ENCODE measurements at regions not wholly inside any gene's neighbourhood (a gene's known extent, or its start where the extent isn't known, plus 50 kb on each side); places are given as distances from the start of the nearest gene placed in this dataset.

GRCh38 chr4:53932796-53933610 is 131.4 kb downstream of the CHIC2 start:
- TF ChIP-seq CTCF (IDR thresholded peaks at IDR 0.05) (no peak), POLR2AphosphoS5 (IDR thresholded peaks at IDR 0.05; ENCODE audit: low read depth, low read length) (no peak), SIN3A (IDR thresholded peaks at IDR 0.05; ENCODE audit: borderline replicate concordance, insufficient read depth, low read depth, low read length) (no peak)
- TF ChIP-seq, protein P1, sequence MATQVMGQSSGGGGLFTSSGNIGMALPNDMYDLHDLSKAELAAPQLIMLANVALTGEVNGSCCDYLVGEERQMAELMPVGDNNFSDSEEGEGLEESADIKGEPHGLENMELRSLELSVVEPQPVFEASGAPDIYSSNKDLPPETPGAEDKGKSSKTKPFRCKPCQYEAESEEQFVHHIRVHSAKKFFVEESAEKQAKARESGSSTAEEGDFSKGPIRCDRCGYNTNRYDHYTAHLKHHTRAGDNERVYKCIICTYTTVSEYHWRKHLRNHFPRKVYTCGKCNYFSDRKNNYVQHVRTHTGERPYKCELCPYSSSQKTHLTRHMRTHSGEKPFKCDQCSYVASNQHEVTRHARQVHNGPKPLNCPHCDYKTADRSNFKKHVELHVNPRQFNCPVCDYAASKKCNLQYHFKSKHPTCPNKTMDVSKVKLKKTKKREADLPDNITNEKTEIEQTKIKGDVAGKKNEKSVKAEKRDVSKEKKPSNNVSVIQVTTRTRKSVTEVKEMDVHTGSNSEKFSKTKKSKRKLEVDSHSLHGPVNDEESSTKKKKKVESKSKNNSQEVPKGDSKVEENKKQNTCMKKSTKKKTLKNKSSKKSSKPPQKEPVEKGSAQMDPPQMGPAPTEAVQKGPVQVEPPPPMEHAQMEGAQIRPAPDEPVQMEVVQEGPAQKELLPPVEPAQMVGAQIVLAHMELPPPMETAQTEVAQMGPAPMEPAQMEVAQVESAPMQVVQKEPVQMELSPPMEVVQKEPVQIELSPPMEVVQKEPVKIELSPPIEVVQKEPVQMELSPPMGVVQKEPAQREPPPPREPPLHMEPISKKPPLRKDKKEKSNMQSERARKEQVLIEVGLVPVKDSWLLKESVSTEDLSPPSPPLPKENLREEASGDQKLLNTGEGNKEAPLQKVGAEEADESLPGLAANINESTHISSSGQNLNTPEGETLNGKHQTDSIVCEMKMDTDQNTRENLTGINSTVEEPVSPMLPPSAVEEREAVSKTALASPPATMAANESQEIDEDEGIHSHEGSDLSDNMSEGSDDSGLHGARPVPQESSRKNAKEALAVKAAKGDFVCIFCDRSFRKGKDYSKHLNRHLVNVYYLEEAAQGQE (IDR thresholded peaks at IDR 0.05; ENCODE audit: insufficient read depth in 1 of 2, low read depth in 2 of 2, low read length in 1 of 2): no peak

All from Panc1 (cell line).